ENCODE measurements at regions not wholly inside any gene's neighbourhood (a gene's known extent, or its start where the extent isn't known, plus 50 kb on each side); places are given as distances from the start of the nearest gene placed in this dataset.

- no peak for TF ChIP-seq POLR2A (IDR thresholded peaks at IDR 0.05; ENCODE audit: low read length)
- no peak for TF ChIP-seq USF2 (IDR thresholded peaks at IDR 0.05)
- no peak for TF ChIP-seq CTCF (IDR thresholded peaks at IDR 0.05)
- no peak for TF ChIP-seq EP300 (IDR thresholded peaks at IDR 0.05)
- TF ChIP-seq EHF (CRISPR knock-in tag; IDR thresholded peaks at IDR 0.05) = no peak
- TF ChIP-seq MYC (IDR thresholded peaks at IDR 0.05; ENCODE audit: borderline replicate concordance, low read length) = no peak
- TF ChIP-seq NR3C1 (IDR thresholded peaks at IDR 0.05) = no peak
- TF ChIP-seq CHD2 (IDR thresholded peaks at IDR 0.05; ENCODE audit: low read length, partially characterized antibody) = no peak
- no peak for TF ChIP-seq TP53 (CRISPR knock-in tag; IDR thresholded peaks at IDR 0.05)
- no peak for TF ChIP-seq HMGXB4 (CRISPR knock-in tag; IDR thresholded peaks at IDR 0.05; ENCODE audit: borderline replicate concordance)
- no peak for TF ChIP-seq BHLHE40 (IDR thresholded peaks at IDR 0.05; ENCODE audit: low read depth, low read length)
- no peak for TF ChIP-seq JUNB (IDR thresholded peaks at IDR 0.05)
Measured at GRCh38 chr9:110135846-110136245, 72.1 kb downstream of the C9orf152 start.

Measured in A549 (cell line).